NB4 (cell line): ENCODE measurements at regions not wholly inside any gene's neighbourhood (a gene's known extent, or its start where the extent isn't known, plus 50 kb on each side); places are given as distances from the start of the nearest gene placed in this dataset.
"Not testable (repeated sequence)": the region's sequence is repeated elsewhere in the genome, so short reads cannot be mapped to it uniquely, and the experiment has no call there.

ENCODE experiments used
- DNase-seq: peaks from one replicate; pipeline ENCODE4 v3.0.0; 2010; ENCODE audit warnings: low read depth
- H3K4me3 ChIP-seq: one replicate; pipeline ENCODE4 v1.5.1; 2011; ENCODE audit warnings: mild to moderate bottlenecking, low read depth, low read length, moderate library complexity
- CTCF ChIP-seq: IDR thresholded peaks from one replicate; pipeline ENCODE4 v1.5.1; 2012; ENCODE audit warnings: low read depth, low read length
- MAX ChIP-seq: IDR thresholded peaks from 2 replicates; pipeline ENCODE4 v1.6.1; 2011; ENCODE audit warnings: low read depth, low read length
- MYC ChIP-seq: IDR thresholded peaks from 2 replicates; pipeline ENCODE4 v1.6.1; 2011; ENCODE audit warnings: low read depth, low read length
- POLR2A ChIP-seq: IDR thresholded peaks from 2 replicates; pipeline ENCODE4 v1.6.1; 2011; ENCODE audit warnings: mild to moderate bottlenecking; ENCODE audit not compliant: insufficient read length; ENCODE audit errors: extremely low read depth

GRCh38 chr7:142638581-142638980 lies 110.7 kb upstream of the PRSS1 start:
- no peak for TF ChIP-seq CTCF
- TF ChIP-seq MYC = no peak
- no peak for TF ChIP-seq POLR2A
- TF ChIP-seq MAX = no peak
- no peak for DNase-seq
- H3K4me3 ChIP-seq = no peak overlapping the region

- no peak for DNase-seq
- H3K4me3 ChIP-seq = no peak overlapping the region
- TF ChIP-seq CTCF (no peak), POLR2A (no peak), MYC (no peak), MAX (no peak)
Observed at GRCh38 chr7:142637240-142637639, 112.0 kb upstream of the PRSS1 start.

- no peak for TF ChIP-seq MAX
- no peak for TF ChIP-seq MYC
- no peak for TF ChIP-seq POLR2A
- no peak for TF ChIP-seq CTCF
- H3K4me3 ChIP-seq = no peak overlapping the region
- DNase-seq = no peak
Observed at GRCh38 chr7:142636751-142637150, 112.5 kb upstream of the PRSS1 start.

- not testable (repeated sequence) for H3K4me3 ChIP-seq, DNase-seq
Observed at GRCh38 chr7:142636107-142636506, 113.2 kb upstream of the PRSS1 start.

GRCh38 chr7:142632271-142633134 lies 116.8 kb upstream of the PRSS1 start:
- TF ChIP-seq CTCF (peak; percentile 74), MAX (no peak), POLR2A (no peak), MYC (no peak)
- no peak overlapping the region for H3K4me3 ChIP-seq
- DNase-seq = peak; percentile 73

GRCh38 chr7:142629588-142630260 lies 119.5 kb upstream of the PRSS1 start:
- DNase-seq = no peak

More at GRCh38 chr7:142629588-142630260, 119.5 kb upstream of the PRSS1 start:
- no peak for TF ChIP-seq CTCF
- TF ChIP-seq MAX = no peak
- TF ChIP-seq POLR2A = no peak
- no peak for TF ChIP-seq MYC
- no peak overlapping the region for H3K4me3 ChIP-seq
